WTC11 (cell line): ENCODE measurements at regions not wholly inside any gene's neighbourhood (a gene's known extent, or its start where the extent isn't known, plus 50 kb on each side); places are given as distances from the start of the nearest gene placed in this dataset.

ENCODE experiments used
- ATAC-seq: fragments of 200-7000 bp; cut with Tn5 transposase; 2 replicates; pipeline ENCODE4 v1.10.0; 2021; ENCODE audit warnings: mild to moderate bottlenecking, moderate library complexity
- CTCF ChIA-PET: fragments of 300-600 bp; sonication (Branson Sonifier 250); formaldehyde crosslinking; loops from one replicate; lab custom pipeline; 2021; ENCODE audit warnings: antibody characterized with exemption; lab: Charles Lee
- POLR2A ChIA-PET: fragments of 350-600 bp; sonication (Branson Sonifier 250); formaldehyde crosslinking; loops from one replicate; lab custom pipeline; 2021; ENCODE audit warnings: antibody characterized with exemption; lab: Charles Lee
- DNase-seq: peaks from one replicate; pipeline ENCODE4 v3.0.0; 2021; ENCODE audit warnings: low spot score
- H3K27ac Mint-ChIP-seq: 2 replicates; pipeline ENCODE4 v1.8.0; 2021; ENCODE audit warnings: mixed read lengths
- H3K27me3 Mint-ChIP-seq: 2 replicates; pipeline ENCODE4 v1.8.0; 2021; ENCODE audit warnings: low read depth, mild to moderate bottlenecking, moderate library complexity, mixed read lengths
- H3K36me3 Mint-ChIP-seq: 2 replicates; pipeline ENCODE4 v1.8.0; 2021; ENCODE audit warnings: mixed read lengths
- H3K4me1 Mint-ChIP-seq: 2 replicates; pipeline ENCODE4 v1.8.0; 2022; ENCODE audit warnings: mixed read lengths
- H3K4me3 Mint-ChIP-seq: 2 replicates; pipeline ENCODE4 v1.8.0; 2021; ENCODE audit warnings: mild to moderate bottlenecking, moderate library complexity, mixed read lengths
- H3K9me3 Mint-ChIP-seq: 2 replicates; pipeline ENCODE4 v1.8.0; 2021; ENCODE audit warnings: mixed read lengths
- CREM ChIP-seq: sonication (generic); formaldehyde crosslinking; IDR thresholded peaks from 2 replicates; pipeline ENCODE4 v1.8.1; 2022; ENCODE audit warnings: mild to moderate bottlenecking, missing genetic modification reagents, moderate library complexity
- E2F5 ChIP-seq: sonication (generic); formaldehyde crosslinking; IDR thresholded peaks from 2 replicates; pipeline ENCODE4 v1.8.1; 2022; ENCODE audit warnings: mild to moderate bottlenecking, moderate library complexity, missing genetic modification reagents
- EMX1 ChIP-seq: fragments of 250-450 bp; sonication (Bioruptor Pico); IDR thresholded peaks from 2 replicates; pipeline ENCODE4 v1.8.0; 2021; ENCODE audit warnings: mild to moderate bottlenecking
- ESRRA ChIP-seq: sonication (generic); formaldehyde crosslinking; IDR thresholded peaks from 2 replicates; pipeline ENCODE4 v1.8.1; 2022; ENCODE audit warnings: mild to moderate bottlenecking, missing genetic modification reagents, borderline replicate concordance
- ETV6 ChIP-seq: sonication (generic); formaldehyde crosslinking; IDR thresholded peaks from 2 replicates; pipeline ENCODE4 v1.8.1; 2022; ENCODE audit warnings: mild to moderate bottlenecking, missing genetic modification reagents
- FOXK1 ChIP-seq: sonication (generic); formaldehyde crosslinking; IDR thresholded peaks from 2 replicates; pipeline ENCODE4 v1.8.0; 2022; ENCODE audit warnings: mild to moderate bottlenecking, moderate library complexity, missing genetic modification reagents
- FOXP1 ChIP-seq: sonication (generic); formaldehyde crosslinking; IDR thresholded peaks from 2 replicates; pipeline ENCODE4 v1.8.0; 2022; ENCODE audit warnings: missing genetic modification reagents, mild to moderate bottlenecking, moderate library complexity, borderline replicate concordance
- HMGA2 ChIP-seq: fragments of 250-450 bp; sonication (Bioruptor Pico); IDR thresholded peaks from 2 replicates; pipeline ENCODE4 v1.4.0; 2021; ENCODE audit warnings: mild to moderate bottlenecking, moderate library complexity
- KAT7 ChIP-seq: sonication (generic); formaldehyde crosslinking; IDR thresholded peaks from 2 replicates; pipeline ENCODE4 v1.8.1; 2023; ENCODE audit warnings: missing genetic modification reagents, mild to moderate bottlenecking, borderline replicate concordance
- MYBL2 ChIP-seq: sonication (generic); formaldehyde crosslinking; IDR thresholded peaks from 2 replicates; pipeline ENCODE4 v1.8.1; 2023; ENCODE audit warnings: mild to moderate bottlenecking, moderate library complexity, missing genetic modification reagents
- NFE2L1 ChIP-seq: sonication (generic); formaldehyde crosslinking; IDR thresholded peaks from 2 replicates; pipeline ENCODE4 v1.8.1; 2023; ENCODE audit warnings: missing genetic modification reagents
- NFYB ChIP-seq: sonication (generic); formaldehyde crosslinking; conservative IDR thresholded peaks from 2 replicates; pipeline ENCODE4 v1.8.0; 2022; ENCODE audit warnings: low read depth, missing genetic modification reagents
- NR3C1 ChIP-seq: sonication (generic); formaldehyde crosslinking; conservative IDR thresholded peaks from 2 replicates; pipeline ENCODE4 v1.8.1; 2023; ENCODE audit warnings: low read depth, mild to moderate bottlenecking, missing genetic modification reagents
- PRDM15 ChIP-seq: sonication (generic); formaldehyde crosslinking; IDR thresholded peaks from 2 replicates; pipeline ENCODE4 v1.8.0; 2022; ENCODE audit warnings: missing genetic modification reagents
- RELA ChIP-seq: sonication (generic); formaldehyde crosslinking; IDR thresholded peaks from 2 replicates; pipeline ENCODE4 v1.8.1; 2022; ENCODE audit warnings: missing genetic modification reagents, mild to moderate bottlenecking, borderline replicate concordance
- ZBTB21 ChIP-seq: sonication (generic); formaldehyde crosslinking; IDR thresholded peaks from 2 replicates; pipeline ENCODE4 v1.8.1; 2023; ENCODE audit warnings: mild to moderate bottlenecking, missing genetic modification reagents, borderline replicate concordance
- ZNF232 ChIP-seq: sonication (generic); formaldehyde crosslinking; IDR thresholded peaks from 2 replicates; pipeline ENCODE4 v1.8.0; 2022; ENCODE audit warnings: mild to moderate bottlenecking, missing genetic modification reagents
- TF ChIP-seq, protein P1 (sequence below): sonication (generic); formaldehyde crosslinking; IDR thresholded peaks from 2 replicates; pipeline ENCODE4 v1.8.1; 2023; ENCODE audit warnings: mild to moderate bottlenecking, missing genetic modification reagents, moderate library complexity
- TF ChIP-seq, protein P2 (sequence below): sonication (generic); formaldehyde crosslinking; IDR thresholded peaks from 2 replicates; pipeline ENCODE4 v1.8.0; 2022; ENCODE audit warnings: mild to moderate bottlenecking, missing genetic modification reagents
- TF ChIP-seq, protein P3 (sequence below): sonication (generic); formaldehyde crosslinking; IDR thresholded peaks from 2 replicates; pipeline ENCODE4 v1.8.0; 2023; ENCODE audit warnings: missing genetic modification reagents
- TF ChIP-seq, protein P4 (sequence below): sonication (generic); formaldehyde crosslinking; IDR thresholded peaks from 2 replicates; pipeline ENCODE4 v1.8.1; 2022; ENCODE audit warnings: missing genetic modification reagents, borderline replicate concordance
- TF ChIP-seq, protein P5 (sequence below): sonication (generic); formaldehyde crosslinking; IDR thresholded peaks from 2 replicates; pipeline ENCODE4 v1.8.1; 2022; ENCODE audit warnings: low read depth, mild to moderate bottlenecking, moderate library complexity, missing genetic modification reagents, borderline replicate concordance
- TF ChIP-seq, protein P6 (sequence below): sonication (generic); formaldehyde crosslinking; IDR thresholded peaks from 2 replicates; pipeline ENCODE4 v1.8.1; 2023; ENCODE audit warnings: mild to moderate bottlenecking, missing genetic modification reagents, moderate library complexity
- TF ChIP-seq, protein P7 (sequence below): sonication (generic); formaldehyde crosslinking; IDR thresholded peaks from 2 replicates; pipeline ENCODE4 v1.8.1; 2022; ENCODE audit warnings: low read depth, missing genetic modification reagents, borderline replicate concordance

DNA sequence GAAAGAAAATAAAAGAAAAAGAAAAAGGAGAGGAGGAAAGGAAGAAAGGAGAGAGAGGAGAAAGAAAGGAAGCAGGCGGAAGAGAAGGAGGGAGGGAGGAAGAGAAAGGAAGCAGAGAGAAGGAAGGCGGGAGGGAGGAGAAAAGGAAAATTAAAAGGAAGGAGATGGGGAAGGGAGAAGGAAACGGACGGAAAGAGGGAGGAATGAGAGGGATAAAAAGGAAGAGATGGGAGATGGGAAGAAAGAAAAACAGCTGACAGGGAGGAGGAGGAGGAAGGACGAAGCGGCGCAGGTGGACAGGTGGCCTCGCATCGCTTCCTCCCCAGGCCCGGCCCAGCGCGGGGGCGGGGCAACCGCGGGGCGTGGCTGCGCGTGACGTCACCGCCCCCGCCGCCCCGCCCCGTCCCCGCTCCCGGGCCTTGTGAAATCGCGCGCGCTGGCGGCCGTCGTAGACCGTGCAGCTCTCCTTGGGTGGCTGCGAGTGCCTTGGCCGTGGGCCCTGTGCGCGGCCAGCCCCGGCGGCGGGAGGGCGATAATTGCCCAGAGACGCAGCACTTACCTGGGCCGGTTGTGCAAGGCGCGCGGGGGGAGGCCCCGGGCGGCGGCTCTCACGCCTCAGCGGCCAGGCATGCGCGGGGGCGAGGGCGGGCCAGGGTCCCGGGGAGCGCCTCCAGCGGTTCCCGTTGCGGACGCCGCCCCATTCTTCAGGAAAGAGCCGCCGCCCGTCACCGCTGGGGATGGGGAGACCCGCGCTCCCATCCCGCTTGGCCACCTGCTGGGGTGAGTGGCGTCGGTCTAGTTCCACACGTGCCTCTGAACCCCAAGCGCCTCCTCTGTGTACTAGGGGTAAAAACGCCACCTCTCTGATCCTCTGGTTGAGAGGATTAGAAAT is 49.6 kb upstream of the FOXE1 start:
- Mint-ChIP-seq H3K4me3 (peak overlapping the region; percentile 87), H3K4me1 (peaks cover 10% of the 10 kb centered on the region), H3K27me3 (peaks cover 79% of the 10 kb centered on the region), H3K27ac (no peak overlapping the region), H3K36me3 (no peaks in the 10 kb centered on the region), H3K9me3 (no peaks in the 10 kb centered on the region)
- peak; percentile 91 for ATAC-seq
- ChIA-PET POLR2A (no interaction called here), CTCF (interaction anchor here (0.6 to 1.1 kb wide), 3 partner anchors 44 to 170 kb away, joined by 3 read pairs; partner anchors contain the start of genes NCBP1 and TSTD2)
- DNase-seq, result peak; percentile 72
- peak; percentile 20; the same call in 1 of the 2 replicates for TF ChIP-seq NFYB (CRISPR knock-in tag)
- no peak for TF ChIP-seq ESRRA (CRISPR knock-in tag)
- TF ChIP-seq, protein P1, sequence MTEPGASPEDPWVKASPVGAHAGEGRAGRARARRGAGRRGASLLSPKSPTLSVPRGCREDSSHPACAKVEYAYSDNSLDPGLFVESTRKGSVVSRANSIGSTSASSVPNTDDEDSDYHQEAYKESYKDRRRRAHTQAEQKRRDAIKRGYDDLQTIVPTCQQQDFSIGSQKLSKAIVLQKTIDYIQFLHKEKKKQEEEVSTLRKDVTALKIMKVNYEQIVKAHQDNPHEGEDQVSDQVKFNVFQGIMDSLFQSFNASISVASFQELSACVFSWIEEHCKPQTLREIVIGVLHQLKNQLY (CRISPR knock-in tag), result peak; percentile 68; the same call in 1 of the 2 replicates
- no peak for TF ChIP-seq HMGA2 (CRISPR knock-in tag)
- peak; percentile 87 for TF ChIP-seq ETV6 (CRISPR knock-in tag)
- TF ChIP-seq, protein P2, sequence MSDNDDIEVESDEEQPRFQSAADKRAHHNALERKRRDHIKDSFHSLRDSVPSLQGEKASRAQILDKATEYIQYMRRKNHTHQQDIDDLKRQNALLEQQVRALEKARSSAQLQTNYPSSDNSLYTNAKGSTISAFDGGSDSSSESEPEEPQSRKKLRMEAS (CRISPR knock-in tag), result peak; percentile 42; the same call in 1 of the 2 replicates
- TF ChIP-seq ZBTB21 (CRISPR knock-in tag), result 0 out of 2 replicates have a peak, but pooled peaks have one; percentile 26
- TF ChIP-seq ZNF232, result peak; percentile 61; the same call in 1 of the 2 replicates
- TF ChIP-seq FOXK1 (CRISPR knock-in tag), result peak; percentile 68; the same call in 1 of the 2 replicates
- TF ChIP-seq NR3C1 (CRISPR knock-in tag), result no peak
- TF ChIP-seq, protein P3, sequence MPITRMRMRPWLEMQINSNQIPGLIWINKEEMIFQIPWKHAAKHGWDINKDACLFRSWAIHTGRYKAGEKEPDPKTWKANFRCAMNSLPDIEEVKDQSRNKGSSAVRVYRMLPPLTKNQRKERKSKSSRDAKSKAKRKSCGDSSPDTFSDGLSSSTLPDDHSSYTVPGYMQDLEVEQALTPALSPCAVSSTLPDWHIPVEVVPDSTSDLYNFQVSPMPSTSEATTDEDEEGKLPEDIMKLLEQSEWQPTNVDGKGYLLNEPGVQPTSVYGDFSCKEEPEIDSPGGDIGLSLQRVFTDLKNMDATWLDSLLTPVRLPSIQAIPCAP (CRISPR knock-in tag), result no peak
- TF ChIP-seq EMX1 (CRISPR knock-in tag), result no peak
- TF ChIP-seq PRDM15 (CRISPR knock-in tag), result no peak
- TF ChIP-seq FOXP1 (CRISPR knock-in tag), result peak; percentile 89
- TF ChIP-seq, protein P4, sequence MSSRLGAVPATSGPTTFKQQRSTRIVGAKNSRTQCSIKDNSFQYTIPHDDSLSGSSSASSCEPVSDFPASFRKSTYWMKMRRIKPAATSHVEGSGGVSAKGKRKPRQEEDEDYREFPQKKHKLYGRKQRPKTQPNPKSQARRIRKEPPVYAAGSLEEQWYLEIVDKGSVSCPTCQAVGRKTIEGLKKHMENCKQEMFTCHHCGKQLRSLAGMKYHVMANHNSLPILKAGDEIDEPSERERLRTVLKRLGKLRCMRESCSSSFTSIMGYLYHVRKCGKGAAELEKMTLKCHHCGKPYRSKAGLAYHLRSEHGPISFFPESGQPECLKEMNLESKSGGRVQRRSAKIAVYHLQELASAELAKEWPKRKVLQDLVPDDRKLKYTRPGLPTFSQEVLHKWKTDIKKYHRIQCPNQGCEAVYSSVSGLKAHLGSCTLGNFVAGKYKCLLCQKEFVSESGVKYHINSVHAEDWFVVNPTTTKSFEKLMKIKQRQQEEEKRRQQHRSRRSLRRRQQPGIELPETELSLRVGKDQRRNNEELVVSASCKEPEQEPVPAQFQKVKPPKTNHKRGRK (CRISPR knock-in tag), result peak; percentile 100
- TF ChIP-seq MYBL2 (CRISPR knock-in tag), result 0 out of 2 replicates have a peak, but pooled peaks have one; percentile 54
- TF ChIP-seq, protein P5, sequence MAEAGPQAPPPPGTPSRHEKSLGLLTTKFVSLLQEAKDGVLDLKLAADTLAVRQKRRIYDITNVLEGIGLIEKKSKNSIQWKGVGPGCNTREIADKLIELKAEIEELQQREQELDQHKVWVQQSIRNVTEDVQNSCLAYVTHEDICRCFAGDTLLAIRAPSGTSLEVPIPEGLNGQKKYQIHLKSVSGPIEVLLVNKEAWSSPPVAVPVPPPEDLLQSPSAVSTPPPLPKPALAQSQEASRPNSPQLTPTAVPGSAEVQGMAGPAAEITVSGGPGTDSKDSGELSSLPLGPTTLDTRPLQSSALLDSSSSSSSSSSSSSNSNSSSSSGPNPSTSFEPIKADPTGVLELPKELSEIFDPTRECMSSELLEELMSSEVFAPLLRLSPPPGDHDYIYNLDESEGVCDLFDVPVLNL (CRISPR knock-in tag), result peak; percentile 70; the same call in 1 of the 2 replicates
- TF ChIP-seq NFE2L1, result peak; percentile 81; the same call in 1 of the 2 replicates
- TF ChIP-seq, protein P6, sequence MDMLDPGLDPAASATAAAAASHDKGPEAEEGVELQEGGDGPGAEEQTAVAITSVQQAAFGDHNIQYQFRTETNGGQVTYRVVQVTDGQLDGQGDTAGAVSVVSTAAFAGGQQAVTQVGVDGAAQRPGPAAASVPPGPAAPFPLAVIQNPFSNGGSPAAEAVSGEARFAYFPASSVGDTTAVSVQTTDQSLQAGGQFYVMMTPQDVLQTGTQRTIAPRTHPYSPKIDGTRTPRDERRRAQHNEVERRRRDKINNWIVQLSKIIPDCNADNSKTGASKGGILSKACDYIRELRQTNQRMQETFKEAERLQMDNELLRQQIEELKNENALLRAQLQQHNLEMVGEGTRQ (CRISPR knock-in tag), result peak; percentile 13; the same call in 1 of the 2 replicates
- TF ChIP-seq, protein P7, sequence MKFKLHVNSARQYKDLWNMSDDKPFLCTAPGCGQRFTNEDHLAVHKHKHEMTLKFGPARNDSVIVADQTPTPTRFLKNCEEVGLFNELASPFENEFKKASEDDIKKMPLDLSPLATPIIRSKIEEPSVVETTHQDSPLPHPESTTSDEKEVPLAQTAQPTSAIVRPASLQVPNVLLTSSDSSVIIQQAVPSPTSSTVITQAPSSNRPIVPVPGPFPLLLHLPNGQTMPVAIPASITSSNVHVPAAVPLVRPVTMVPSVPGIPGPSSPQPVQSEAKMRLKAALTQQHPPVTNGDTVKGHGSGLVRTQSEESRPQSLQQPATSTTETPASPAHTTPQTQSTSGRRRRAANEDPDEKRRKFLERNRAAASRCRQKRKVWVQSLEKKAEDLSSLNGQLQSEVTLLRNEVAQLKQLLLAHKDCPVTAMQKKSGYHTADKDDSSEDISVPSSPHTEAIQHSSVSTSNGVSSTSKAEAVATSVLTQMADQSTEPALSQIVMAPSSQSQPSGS (CRISPR knock-in tag), result no peak
- TF ChIP-seq CREM (CRISPR knock-in tag), result peak; percentile 86
- TF ChIP-seq KAT7 (CRISPR knock-in tag), result 0 out of 2 replicates have a peak, but pooled peaks have one; percentile 43
- TF ChIP-seq RELA (CRISPR knock-in tag), result peak; percentile 18; the same call in 1 of the 2 replicates
- TF ChIP-seq E2F5 (CRISPR knock-in tag), result peak; percentile 91
